Inflammatory macrophage treated with lipopolysaccharide for 4 hours (primary cell): ENCODE measurements at regions not wholly inside any gene's neighbourhood (a gene's known extent, or its start where the extent isn't known, plus 50 kb on each side); places are given as distances from the start of the nearest gene placed in this dataset.
"Not testable (repeated sequence)": the region's sequence is repeated elsewhere in the genome, so short reads cannot be mapped to it uniquely, and the experiment has no call there.

Experiments used
- DNase-seq: peaks from one replicate; pipeline ENCODE4 v3.0.0-alpha.2; 2020

DNA sequence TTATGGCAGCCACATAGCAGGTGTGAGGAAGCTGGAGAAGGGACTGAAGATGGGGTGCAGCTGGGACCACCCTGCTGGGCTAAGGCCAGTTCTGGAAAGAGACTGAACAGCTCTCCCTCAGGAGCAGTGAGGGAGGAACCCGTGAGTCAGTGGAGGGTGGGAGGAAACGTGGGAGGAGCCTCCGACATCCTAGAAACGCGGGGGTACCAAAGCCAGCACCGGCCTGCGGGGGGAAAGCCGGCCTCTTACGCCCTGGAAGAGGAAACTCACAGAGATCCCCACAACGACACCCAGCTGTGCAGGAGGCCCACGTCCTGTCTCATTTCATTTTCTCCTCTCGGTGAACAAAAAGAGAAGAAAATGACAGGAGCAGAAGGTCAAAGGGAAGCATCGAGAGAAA lies 185.8 kb upstream of the IRX4 start:
- no peak for DNase-seq

DNA sequence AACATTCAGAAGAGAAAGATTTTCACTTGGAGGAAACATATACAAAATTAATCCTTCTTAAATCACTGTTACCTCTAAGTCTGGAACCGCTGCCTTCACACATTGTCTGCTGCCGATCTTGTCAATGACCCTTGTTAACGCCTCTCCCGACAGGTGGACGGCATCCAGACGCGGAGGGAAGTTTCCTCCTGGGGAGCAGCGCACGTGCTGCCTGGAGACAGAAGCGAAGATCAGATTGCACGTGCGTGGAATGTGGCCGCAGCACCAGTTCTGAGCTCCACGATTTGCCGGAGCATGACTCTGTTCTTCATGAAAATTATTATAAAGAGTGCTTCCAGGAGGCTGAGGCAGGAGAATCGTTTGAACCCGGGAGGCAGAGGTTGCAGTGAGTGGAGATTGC lies 183.6 kb upstream of the IRX4 start:
- no peak for DNase-seq

- not testable (repeated sequence) for DNase-seq
Observed at GRCh38 chr5:2063380-2063779, 180.7 kb upstream of the IRX4 start.

DNA sequence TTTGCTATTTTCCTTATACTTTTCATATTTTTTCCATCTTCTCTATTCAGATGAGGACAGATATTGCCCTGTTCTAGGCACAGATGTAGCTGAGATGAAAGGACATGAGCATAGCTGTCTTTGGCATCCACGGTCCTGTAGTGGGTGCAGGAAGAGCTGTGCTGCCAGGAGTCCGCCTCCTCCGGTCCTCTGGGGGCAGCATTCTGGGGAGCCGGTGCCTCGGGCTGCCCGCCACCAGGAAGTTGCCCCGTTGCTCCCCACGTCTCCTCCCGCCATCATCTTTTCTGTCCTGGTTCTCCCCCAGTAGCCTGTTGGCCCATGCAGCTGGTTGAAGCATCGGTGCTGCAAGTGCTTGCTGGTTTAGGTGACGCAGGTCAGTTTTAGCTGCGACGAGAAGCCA lies 170.0 kb upstream of the IRX4 start:
- no peak for DNase-seq

DNA sequence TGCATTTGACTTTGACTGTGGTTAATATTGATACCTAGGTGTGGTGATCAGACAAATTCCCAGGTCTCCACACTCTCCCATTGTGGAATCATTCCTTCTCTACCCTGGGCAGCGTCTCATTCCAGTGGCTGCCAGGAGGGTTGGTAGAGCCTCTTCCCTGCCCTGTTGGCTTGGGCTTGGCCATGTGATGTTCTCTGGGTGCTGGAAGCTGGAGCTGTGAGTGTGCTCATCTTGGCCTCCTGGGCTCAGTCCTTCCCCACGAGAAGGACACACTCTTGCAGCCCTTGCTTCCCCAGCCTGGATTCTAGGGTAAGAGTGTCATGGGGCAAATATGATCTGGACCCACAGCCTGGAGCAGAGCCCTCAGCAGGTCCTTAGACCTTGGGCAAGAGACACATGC lies 167.2 kb upstream of the IRX4 start:
- DNase-seq, result no peak

- DNase-seq, result no peak
Observed at GRCh38 chr5:2048664-2049063, 165.9 kb upstream of the IRX4 start.

- DNase-seq, result no peak
Observed at GRCh38 chr5:2047341-2047927, 164.7 kb upstream of the IRX4 start.

- DNase-seq, result no peak
Observed at GRCh38 chr5:2044041-2044440, 161.3 kb upstream of the IRX4 start.

- DNase-seq, result no peak
Observed at GRCh38 chr5:2039180-2039531, 156.4 kb upstream of the IRX4 start.

- peak; percentile 51 for DNase-seq
Observed at GRCh38 chr5:2038321-2039179, 155.8 kb upstream of the IRX4 start.

- DNase-seq, result no peak
Observed at GRCh38 chr5:2036885-2037284, 154.2 kb upstream of the IRX4 start.

DNA sequence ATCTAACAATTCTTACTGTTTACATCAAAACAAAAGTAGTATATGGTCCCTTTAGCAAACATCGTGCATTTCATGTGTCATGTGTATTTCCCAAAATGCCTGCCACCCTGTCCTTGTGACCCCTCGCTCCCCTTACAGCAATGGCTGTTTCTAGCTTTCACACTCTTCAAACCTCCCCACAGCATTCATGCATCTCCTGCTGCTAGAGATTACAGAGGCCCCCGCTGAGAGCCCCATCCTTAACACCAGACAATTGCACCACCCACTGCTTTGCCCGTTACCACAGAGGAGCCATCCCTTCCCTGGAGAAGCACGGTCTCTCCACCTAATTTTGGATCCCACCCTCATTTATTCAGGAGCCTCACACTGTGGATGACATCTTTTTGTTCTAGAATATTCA lies 149.7 kb upstream of the IRX4 start:
- no peak for DNase-seq

DNA sequence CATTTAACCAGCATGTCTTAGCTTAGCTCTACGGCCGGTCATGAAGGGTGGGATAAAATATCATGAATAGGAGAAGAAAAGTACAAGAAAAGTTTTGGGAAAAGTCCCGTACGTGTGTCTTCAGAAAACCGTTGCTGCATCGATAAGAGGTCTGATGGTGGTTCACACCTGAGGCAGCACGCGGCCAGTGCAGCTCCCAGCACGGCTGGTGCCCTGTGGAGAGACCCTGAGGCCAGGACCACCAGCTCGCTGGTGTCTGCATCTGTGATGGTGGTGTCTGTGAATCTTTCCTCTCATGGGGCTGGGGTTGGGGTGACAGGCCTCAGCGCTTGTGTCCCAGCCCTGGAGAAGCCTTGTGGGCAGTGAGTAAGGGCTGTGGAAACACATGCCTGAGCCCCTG lies 148.9 kb upstream of the IRX4 start:
- no peak for DNase-seq

DNA sequence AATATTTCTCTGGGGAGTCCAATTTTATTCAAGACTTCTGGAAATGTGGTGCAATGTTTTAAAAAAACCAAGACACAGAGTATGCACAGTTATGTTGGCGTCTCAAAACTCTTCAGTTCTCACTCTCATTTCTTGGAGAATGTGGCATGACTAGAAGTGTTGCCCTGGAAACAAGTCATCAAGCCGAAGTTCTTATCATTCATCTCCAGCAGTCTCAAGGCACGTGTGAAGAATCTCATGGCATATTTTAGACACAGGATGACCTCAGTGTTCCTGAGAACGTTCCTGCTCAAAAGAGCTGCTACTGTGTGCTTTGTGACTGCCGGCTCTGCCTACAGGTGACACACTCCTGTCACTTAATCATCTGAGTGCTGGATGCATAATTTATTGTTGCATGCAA lies 147.4 kb upstream of the IRX4 start:
- DNase-seq, result no peak

DNA sequence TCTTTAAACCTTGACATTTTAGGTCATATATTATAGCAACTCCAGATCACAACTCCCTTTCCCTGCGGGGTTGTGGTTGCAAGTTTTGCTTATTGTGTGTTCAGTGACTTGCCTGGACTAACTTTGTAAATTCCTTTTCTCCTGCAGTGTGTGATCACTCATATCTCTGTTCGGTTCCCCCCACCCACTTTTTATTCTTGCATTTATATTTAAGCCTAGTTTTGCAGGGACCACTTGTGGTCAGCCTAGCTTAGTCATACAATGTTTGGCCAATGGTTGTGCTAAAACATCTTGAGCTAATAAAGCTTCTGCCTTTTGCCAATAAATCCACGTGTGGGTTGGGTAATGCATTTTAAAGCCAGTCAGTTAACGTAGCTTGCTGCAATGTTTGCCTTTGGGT lies 146.5 kb upstream of the IRX4 start:
- DNase-seq, result no peak

DNA sequence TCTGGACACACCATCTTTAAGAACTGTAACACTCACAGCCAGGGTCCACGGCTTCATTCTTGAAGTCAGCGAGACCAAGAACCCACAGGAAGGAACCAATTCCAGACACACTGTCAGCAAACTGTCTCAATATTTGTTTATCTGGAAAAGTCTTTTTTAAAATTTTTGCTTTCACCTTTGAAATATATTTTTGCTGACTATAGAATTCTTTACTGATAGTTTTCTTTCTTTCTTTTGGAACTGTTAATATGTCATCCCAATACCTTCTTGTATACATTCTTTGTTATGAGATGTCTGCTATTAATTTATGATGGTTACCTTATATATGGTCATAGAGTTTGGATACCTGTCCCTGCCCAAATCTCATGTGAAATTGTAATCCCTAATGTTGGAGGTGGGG lies 145.1 kb upstream of the IRX4 start:
- DNase-seq, result no peak

GRCh38 chr5:2024986-2025721 lies 142.4 kb upstream of the IRX4 start:
- DNase-seq, result no peak

DNA sequence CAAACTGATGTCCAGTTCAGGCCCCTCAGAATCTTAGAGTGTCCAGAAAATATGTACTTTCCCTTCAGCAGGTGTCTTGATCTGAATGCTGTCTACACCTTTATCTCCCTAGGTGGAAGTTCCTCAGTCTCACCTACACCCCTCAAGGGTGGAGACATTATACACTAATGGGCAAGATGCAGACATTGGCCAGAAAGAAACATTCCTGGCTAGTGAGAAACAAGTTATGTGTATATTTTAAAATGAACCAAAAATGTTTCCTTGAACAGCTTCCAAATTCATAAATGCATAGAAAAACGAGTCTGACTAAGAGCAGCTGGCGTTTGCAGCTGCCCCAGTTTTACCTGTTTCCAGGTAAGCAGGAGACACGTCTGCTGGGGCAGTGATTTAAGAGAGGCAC lies 140.5 kb upstream of the IRX4 start:
- no peak for DNase-seq

DNA sequence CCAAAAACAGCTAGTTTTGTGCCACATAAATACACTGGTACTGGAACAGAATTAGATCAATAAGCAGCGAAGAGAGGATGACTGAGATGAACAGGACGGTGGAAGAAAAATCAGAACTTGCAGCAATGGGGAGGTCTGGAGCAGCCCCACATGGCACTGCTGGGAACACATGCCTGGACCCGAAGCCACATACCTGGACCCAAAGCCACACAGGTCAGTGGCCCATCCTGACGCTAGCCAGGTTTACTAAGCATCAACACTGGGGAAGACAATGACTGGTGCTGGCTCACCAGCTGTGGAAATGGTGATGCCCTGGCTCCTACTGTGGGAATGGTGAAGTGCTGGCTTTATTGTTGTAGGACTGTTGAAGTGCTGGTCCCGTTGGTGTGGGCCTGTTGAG lies 139.7 kb upstream of the IRX4 start:
- DNase-seq, result no peak

DNA sequence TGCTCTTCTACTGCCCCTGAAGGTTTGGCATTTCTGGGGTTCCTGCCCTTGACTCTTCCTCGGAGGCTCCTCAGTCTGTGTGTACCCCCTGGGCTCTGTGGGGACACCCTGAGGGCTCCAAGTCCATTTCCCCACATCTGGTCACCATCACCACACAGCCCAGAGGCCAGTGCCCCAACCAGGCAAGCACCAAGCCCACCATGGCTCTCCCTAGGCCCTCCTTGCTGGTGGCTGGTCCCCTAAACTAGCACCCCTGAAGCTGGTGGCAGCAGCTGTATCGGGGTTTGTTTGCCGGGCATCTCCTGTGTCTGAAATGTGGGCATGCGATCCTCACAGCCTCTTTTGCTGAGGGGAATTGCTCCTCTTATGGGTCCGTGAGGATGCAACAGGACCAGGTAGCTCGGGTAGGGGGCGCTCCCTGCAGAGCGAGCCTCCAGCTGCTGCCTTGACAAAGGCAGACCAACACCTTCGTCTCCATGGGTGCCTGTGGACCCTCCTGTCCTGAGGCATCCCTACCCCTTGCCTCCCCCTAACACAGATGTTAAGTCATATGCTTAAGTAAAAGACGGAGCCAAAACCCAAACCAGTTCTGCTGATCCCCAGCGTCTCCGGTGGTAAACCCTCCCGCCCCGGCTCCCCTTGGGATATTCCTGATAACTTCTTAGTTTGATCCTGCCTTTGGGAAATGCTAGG lies 138.9 kb upstream of the IRX4 start:
- no peak for DNase-seq

GRCh38 chr5:2020730-2021129 lies 138.0 kb upstream of the IRX4 start:
- DNase-seq, result no peak

- no peak for DNase-seq
Observed at GRCh38 chr5:2019716-2020115, 137.0 kb upstream of the IRX4 start.

- no peak for DNase-seq
Observed at GRCh38 chr5:2018390-2018724, 135.6 kb upstream of the IRX4 start.
